GM21529 (cell line): ENCODE measurements at regions not wholly inside any gene's neighbourhood (a gene's known extent, or its start where the extent isn't known, plus 50 kb on each side); places are given as distances from the start of the nearest gene placed in this dataset.

Source experiments
- ATAC-seq: cut with Tn5 transposase; IDR thresholded peaks from one replicate; pipeline ENCODE4 v1.9.1; 2021; ENCODE audit not compliant: unreplicated experiment

- ATAC-seq: no peak
These were observed 753.6 kb upstream of the GCFC2 start for GRCh38 chr2:76464310-76464709.

- no peak for ATAC-seq
These were observed 750.7 kb upstream of the GCFC2 start for GRCh38 chr2:76461431-76461830.

DNA sequence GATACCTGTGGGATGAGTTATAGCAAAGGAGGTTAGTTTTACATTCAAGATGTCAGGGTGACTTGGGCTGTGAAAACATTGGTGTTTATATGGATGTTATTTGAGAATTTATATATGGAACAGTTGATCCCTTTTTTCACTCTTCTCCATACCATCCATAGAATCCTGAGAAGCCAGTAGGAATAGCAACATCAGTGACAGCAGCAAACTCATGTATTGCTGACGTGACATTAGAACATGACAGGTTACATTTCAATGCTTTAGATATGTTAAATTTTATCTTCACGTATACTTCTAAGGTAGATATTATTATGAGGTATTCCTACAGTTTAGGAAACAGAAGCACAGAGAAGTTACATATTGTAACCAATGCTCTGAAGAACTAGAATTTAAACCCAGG, 745.2 kb upstream of the GCFC2 start:
- no peak for ATAC-seq

GRCh38 chr2:76450024-76450475, 739.3 kb upstream of the GCFC2 start:
- ATAC-seq: no peak

- no peak for ATAC-seq
These were observed 738.2 kb upstream of the GCFC2 start for GRCh38 chr2:76448956-76449355.

GRCh38 chr2:76447294-76447693, 736.6 kb upstream of the GCFC2 start:
- no peak for ATAC-seq

DNA sequence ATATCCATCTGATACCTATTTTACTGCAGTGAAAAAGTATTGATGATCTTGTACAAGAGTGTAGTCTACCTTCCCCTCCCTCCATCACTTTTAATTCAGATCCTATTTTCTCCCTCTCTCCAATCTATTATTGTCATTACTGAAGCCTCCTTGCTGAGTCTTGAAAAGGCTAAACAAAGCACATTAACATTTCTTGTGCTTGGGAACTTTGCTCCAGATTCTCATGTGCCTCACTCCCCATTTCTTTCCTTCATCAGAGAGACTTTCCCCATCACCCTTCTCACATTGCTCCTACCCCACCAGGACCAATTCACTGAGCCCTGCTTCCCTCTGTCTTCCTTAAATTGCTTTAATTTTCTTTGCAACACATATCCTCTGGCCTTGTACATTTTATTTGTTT, 736.2 kb upstream of the GCFC2 start:
- ATAC-seq: no peak

GRCh38 chr2:76445880-76446279, 735.2 kb upstream of the GCFC2 start:
- no peak for ATAC-seq

- no peak for ATAC-seq
These were observed 734.0 kb upstream of the GCFC2 start for GRCh38 chr2:76444732-76445131.

- no peak for ATAC-seq
These were observed 726.8 kb upstream of the GCFC2 start for GRCh38 chr2:76437564-76437963.

DNA sequence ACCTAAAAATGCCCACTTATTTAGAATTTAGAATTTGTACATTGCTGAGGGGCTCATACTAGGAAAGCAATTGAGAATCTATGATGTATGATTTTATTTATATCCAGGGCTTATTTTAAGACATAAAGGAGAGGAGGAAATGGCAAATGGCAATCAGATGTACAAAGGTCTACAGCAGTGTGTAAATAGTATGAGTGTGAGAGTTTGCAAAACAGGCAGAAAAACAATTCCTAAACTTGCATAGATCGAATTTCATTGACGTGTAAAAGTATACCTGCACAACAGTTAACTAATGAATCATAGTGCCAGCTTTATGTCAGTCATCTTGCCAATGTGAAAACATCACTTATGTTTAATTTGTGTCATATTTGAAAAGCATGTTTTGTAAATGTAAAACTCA, 718.7 kb upstream of the GCFC2 start:
- no peak for ATAC-seq

- no peak for ATAC-seq
These were observed 716.7 kb upstream of the GCFC2 start for GRCh38 chr2:76427452-76427851.

DNA sequence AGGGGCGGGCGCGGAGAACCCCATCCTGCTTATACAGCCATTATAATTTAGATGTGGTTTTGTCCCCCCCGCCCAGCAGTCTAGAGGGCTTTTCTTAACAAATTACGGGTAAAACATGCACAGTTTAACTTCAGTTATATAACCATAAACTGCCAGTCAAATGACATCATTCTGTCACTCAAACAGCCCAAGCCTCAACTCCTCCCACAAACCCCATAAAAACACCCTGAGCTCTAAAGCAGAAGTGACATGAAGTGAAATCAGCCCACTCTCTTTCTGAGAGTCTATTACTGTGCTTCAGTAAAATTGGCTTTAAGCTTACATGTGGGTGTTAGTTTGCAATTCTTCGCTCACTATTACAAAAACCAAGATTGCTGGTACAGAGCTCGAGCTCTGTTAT, 705.1 kb upstream of the GCFC2 start:
- no peak for ATAC-seq

GRCh38 chr2:76413436-76413835, 702.7 kb upstream of the GCFC2 start:
- no peak for ATAC-seq

DNA sequence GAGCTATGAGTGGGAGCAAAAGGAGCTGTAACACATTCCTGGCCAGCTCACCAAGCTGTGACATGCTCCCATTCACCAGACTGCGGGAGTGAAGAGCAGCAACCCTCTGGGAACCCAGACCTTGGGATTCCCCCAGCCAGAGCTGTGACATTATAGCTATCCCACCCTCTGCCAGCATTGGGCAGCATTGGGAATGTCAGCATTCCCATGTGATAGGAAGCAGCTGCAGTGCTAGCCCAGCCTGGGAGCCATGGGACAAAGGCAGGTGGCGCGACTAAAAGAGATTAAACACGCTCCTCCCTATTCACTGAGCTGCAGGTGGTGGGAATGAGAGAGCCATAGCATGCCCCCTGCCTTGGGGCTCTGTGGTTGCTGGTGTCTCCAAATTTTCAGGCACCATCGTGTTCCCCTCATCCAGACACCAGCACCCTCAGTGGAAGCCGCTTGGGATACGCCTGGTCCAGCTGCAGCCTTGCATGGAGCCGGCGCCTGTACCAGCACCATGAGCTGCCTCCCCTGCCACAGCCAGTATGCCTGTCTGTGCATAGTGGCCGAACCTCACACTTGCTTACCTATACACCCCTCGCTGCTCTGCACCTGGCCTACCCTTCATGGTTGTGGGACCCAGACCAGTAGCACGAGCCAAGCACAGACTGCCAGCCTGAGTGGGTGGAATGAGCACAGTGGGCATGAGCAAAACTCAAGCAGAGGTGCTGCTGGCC, 695.6 kb upstream of the GCFC2 start:
- no peak for ATAC-seq

DNA sequence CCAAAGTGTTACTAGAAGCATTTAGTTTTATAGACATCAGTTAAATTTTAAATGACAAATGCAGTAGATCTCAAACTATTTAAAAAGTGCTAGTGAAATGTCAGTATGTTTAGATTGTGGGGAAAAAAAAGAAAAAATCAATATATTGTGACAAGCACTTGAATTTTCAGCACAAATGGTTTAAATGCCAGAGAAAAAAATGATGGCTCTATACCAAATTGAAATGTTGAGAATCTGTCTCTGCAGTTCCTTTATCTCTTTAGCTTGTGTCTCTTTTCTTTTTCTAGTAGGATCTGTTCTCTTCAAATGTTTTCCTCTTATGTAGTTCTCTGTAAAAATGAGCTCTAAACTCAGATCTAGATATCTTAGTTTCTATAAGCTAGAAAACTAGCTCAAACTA, 682.6 kb upstream of the GCFC2 start:
- no peak for ATAC-seq

- no peak for ATAC-seq
These were observed 681.0 kb upstream of the GCFC2 start for GRCh38 chr2:76391678-76392077.

DNA sequence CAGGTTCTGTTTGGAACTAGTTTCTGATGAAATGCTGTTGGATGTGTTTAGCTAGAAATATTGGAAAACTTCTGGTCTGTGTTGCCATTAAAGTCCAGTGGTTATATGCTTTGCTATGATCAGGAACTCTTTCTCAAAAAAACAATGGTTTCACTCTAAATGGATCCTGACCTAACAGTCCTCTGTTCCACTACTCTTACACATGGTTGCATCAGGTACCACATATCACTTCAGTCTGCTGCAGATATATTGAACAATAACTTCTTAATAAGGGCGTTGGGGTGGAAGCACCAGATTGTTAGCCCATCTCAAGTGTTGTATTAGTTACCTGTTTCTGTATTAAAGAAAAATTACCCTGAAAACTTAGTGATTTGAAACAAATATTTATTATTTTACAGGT, 676.6 kb upstream of the GCFC2 start:
- ATAC-seq: no peak

GRCh38 chr2:76385943-76386342, 675.2 kb upstream of the GCFC2 start:
- ATAC-seq: no peak

- no peak for ATAC-seq
These were observed 670.9 kb upstream of the GCFC2 start for GRCh38 chr2:76381624-76382023.

DNA sequence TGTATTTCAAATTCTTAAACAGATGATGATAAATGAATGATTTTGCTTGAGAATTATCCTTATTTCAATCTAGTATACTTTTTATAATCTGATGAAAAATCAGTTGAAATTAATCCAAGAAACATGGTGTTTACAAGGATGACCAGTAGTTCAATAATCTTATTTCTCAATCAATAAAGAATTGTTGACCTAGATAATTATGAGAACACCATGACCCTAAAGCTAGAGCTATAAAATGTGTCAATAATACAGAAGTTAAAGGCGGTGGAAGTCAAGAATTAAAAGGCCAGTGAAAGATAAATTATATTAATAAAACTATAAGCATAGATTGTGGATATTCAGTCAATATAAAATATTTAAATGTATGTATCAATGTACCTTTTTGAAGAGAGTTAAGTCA, 667.4 kb upstream of the GCFC2 start:
- no peak for ATAC-seq

DNA sequence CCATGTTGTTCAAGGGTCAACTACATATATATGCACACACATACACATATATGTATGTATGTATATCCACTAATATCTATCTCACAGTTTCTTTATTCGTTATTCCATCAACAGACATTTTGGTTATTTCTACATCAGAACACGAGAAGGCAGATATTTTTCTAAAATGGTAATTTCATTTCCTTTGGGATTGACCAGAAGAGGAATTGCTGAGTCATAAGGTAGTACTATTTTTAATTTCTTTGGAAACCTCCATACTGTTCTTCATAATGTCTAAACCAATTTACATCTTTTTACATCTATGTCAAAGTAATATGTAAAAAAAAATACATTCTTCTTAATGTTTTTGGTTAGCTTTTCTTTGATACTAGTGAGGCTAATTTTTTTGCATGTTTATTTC, 630.7 kb upstream of the GCFC2 start:
- ATAC-seq: no peak

GRCh38 chr2:76332871-76333270, 622.2 kb upstream of the GCFC2 start:
- ATAC-seq: no peak
